Endothelial cell of umbilical vein (primary cell): ENCODE measurements at regions not wholly inside any gene's neighbourhood (a gene's known extent, or its start where the extent isn't known, plus 50 kb on each side); places are given as distances from the start of the nearest gene placed in this dataset.

Experiments used
- BruUV-seq: library from RNA; stranded (reverse); fragments of 400-500 nt; replicated peaks from 2 replicates; lab custom pipeline; 2021; lab: Mats Ljungman, UMichigan
- CTCF ChIA-PET: fragments of 300-600, 350-600 bp; sonication (Branson Sonifier 250); formaldehyde crosslinking; loops from one replicate; lab custom pipeline; 2021; ENCODE audit warnings: antibody characterized with exemption, inconsistent platforms; lab: Charles Lee
- POLR2A ChIA-PET: fragments of 300-600, 350-600 bp; sonication (Branson Sonifier 250); formaldehyde crosslinking; loops from one replicate; lab custom pipeline; 2021; ENCODE audit warnings: antibody characterized with exemption, inconsistent platforms; lab: Charles Lee
- DNase-seq: peaks from one replicate; pipeline ENCODE4 v3.0.0-alpha.2; 2011; ENCODE audit warnings: low read depth, low spot score
- FAIRE-seq: peaks from 2 replicates; lab custom pipeline; 2011; peaks lifted over from hg19 to GRCh38; lab: Jason Lieb, UNC
- H2AFZ ChIP-seq: 2 replicates; pipeline ENCODE4 v1.6.0; 2012; ENCODE audit warnings: low read depth, low read length, control low read depth, inconsistent platforms
- H3K27ac ChIP-seq: 2 replicates; pipeline ENCODE4 v1.5.1; 2011; ENCODE audit warnings: low read depth, mild to moderate bottlenecking, control low read depth, low read length, moderate library complexity; ENCODE audit not compliant: insufficient read depth
- H3K27me3 ChIP-seq, 2 experiments: 2 replicates each; pipeline versions ENCODE4 v1.6.0 to v1.6.1; 2011; ENCODE audit warnings: low read length in 2 of 2, mixed read lengths in 1 of 2; ENCODE audit not compliant: control insufficient read depth in 2 of 2, insufficient read depth in 2 of 2
- H3K36me3 ChIP-seq, 2 experiments: 2 replicates in 1 of 2; 3 replicates in 1 of 2; pipeline ENCODE4 v1.5.1; 2011; ENCODE audit warnings: low read length in 2 of 2, mild to moderate bottlenecking in 1 of 2, moderate library complexity in 1 of 2; ENCODE audit not compliant: control insufficient read depth in 2 of 2, insufficient read depth in 2 of 2; ENCODE audit errors: extremely low read depth in 1 of 2
- H3K4me1 ChIP-seq: 3 replicates; pipeline ENCODE4 v1.5.1; 2011; ENCODE audit warnings: mild to moderate bottlenecking, low read length; ENCODE audit not compliant: control insufficient read depth, insufficient read depth; ENCODE audit errors: extremely low read depth
- H3K4me2 ChIP-seq: 2 replicates; pipeline ENCODE4 v1.6.1; 2011; ENCODE audit warnings: low read length, control low read depth, mixed read lengths; ENCODE audit not compliant: insufficient read depth
- H3K4me3 ChIP-seq, 3 experiments: fragments of 200-600 bp in 1 of 3; sonication (generic), shearing (Covaris generic) in 1 of 3; replicated peaks in 1 of 3; 2 replicates each; pipeline ENCODE4 v1.5.1; 2011 to 2016; ENCODE audit warnings: control low read depth in 3 of 3, low read length in 3 of 3, mild to moderate bottlenecking in 2 of 3, inconsistent platforms in 1 of 3, low read depth in 1 of 3, moderate library complexity in 1 of 3; ENCODE audit not compliant: insufficient read depth in 1 of 3
- H3K79me2 ChIP-seq: 2 replicates; pipeline ENCODE4 v1.6.0; 2012; ENCODE audit warnings: low read length, inconsistent platforms; ENCODE audit not compliant: control insufficient read depth, insufficient read depth
- H3K9ac ChIP-seq: replicated peaks from 2 replicates; pipeline ENCODE3; 2011; ENCODE audit warnings: low read length, control low read depth; ENCODE audit not compliant: insufficient read depth; ENCODE audit errors: extremely low read depth
- H3K9me1 ChIP-seq: replicated peaks from 3 replicates; pipeline ENCODE4 v1.6.0; 2011; ENCODE audit warnings: mild to moderate bottlenecking, low read length; ENCODE audit not compliant: control insufficient read depth, insufficient read depth; ENCODE audit errors: extremely low read depth
- H3K9me3 ChIP-seq: replicated peaks from 2 replicates; pipeline ENCODE4 v1.5.1; 2012; ENCODE audit warnings: low read length, inconsistent platforms; ENCODE audit not compliant: control insufficient read depth, insufficient read depth
- H4K20me1 ChIP-seq: replicated peaks from 2 replicates; pipeline ENCODE3; 2011; ENCODE audit warnings: mild to moderate bottlenecking, low read length; ENCODE audit not compliant: control insufficient read depth, insufficient read depth; ENCODE audit errors: extremely low read depth
- EZH2 ChIP-seq: IDR thresholded peaks from 2 replicates; pipeline ENCODE4 v1.6.1; 2012; ENCODE audit warnings: borderline replicate concordance, low read depth, mild to moderate bottlenecking, moderate library complexity, low read length, inconsistent platforms; ENCODE audit not compliant: severe bottlenecking
- FOS ChIP-seq: IDR thresholded peaks from 2 replicates; pipeline ENCODE4 v1.6.1; 2011; ENCODE audit warnings: mild to moderate bottlenecking, low read length, moderate library complexity, borderline replicate concordance; ENCODE audit not compliant: insufficient read depth
- JUN ChIP-seq: IDR thresholded peaks from 2 replicates; pipeline ENCODE4 v1.6.1; 2011; ENCODE audit warnings: borderline replicate concordance, low read depth; ENCODE audit not compliant: insufficient read length, insufficient read depth
- MAX ChIP-seq: IDR thresholded peaks from 2 replicates; pipeline ENCODE4 v1.6.1; 2011; ENCODE audit not compliant: insufficient read depth, insufficient read length
- MYC ChIP-seq: IDR thresholded peaks from one replicate; pipeline ENCODE4 v1.6.1; 2011; ENCODE audit warnings: mild to moderate bottlenecking, low read depth, low read length
- POLR2A ChIP-seq: IDR thresholded peaks from 2 replicates; pipeline ENCODE4 v1.6.1; 2012; ENCODE audit warnings: low read depth, mild to moderate bottlenecking, control low read depth, low read length
- POLR2AphosphoS5 ChIP-seq: IDR thresholded peaks from 2 replicates; pipeline ENCODE4 v1.6.1; 2012; ENCODE audit warnings: low read depth, mild to moderate bottlenecking, control low read depth, low read length, moderate library complexity; ENCODE audit not compliant: insufficient read depth
- dilution Hi-C: fragments of 300-500 bp; cut with MboI; formaldehyde crosslinking; loops from one replicate; pipeline ENCODE4 v1.15.0; 2019; ENCODE audit warnings: low sequenced_read_pairs; ENCODE audit not compliant: extremely low pct_ligation_motif_present
- intact Hi-C: fragments of 100-400 bp; cut with micrococcal nuclease; formaldehyde crosslinking; loops from one replicate; pipeline ENCODE4 v1.10.0; 2022
- TF ChIP-seq, protein P1 (sequence below), 2 donors: IDR thresholded peaks; 1 replicate in 1 of 2; 2 replicates in 1 of 2; pipeline ENCODE4 v1.5.1; 2011; ENCODE audit warnings: low read length in 2 of 2, mild to moderate bottlenecking in 2 of 2, moderate library complexity in 2 of 2, control low read depth in 1 of 2, inconsistent platforms in 1 of 2, low read depth in 1 of 2; ENCODE audit not compliant: insufficient read depth in 1 of 2; ENCODE audit errors: extremely low read depth in 1 of 2

GRCh38 chr1:63717511-63718065, 56.2 kb upstream of the ROR1 start:
- TF ChIP-seq MAX (no peak), EZH2 (no peak), FOS (no peak), MYC (no peak), POLR2A (no peak), JUN (no peak), POLR2AphosphoS5 (no peak)
- TF ChIP-seq, protein P1, sequence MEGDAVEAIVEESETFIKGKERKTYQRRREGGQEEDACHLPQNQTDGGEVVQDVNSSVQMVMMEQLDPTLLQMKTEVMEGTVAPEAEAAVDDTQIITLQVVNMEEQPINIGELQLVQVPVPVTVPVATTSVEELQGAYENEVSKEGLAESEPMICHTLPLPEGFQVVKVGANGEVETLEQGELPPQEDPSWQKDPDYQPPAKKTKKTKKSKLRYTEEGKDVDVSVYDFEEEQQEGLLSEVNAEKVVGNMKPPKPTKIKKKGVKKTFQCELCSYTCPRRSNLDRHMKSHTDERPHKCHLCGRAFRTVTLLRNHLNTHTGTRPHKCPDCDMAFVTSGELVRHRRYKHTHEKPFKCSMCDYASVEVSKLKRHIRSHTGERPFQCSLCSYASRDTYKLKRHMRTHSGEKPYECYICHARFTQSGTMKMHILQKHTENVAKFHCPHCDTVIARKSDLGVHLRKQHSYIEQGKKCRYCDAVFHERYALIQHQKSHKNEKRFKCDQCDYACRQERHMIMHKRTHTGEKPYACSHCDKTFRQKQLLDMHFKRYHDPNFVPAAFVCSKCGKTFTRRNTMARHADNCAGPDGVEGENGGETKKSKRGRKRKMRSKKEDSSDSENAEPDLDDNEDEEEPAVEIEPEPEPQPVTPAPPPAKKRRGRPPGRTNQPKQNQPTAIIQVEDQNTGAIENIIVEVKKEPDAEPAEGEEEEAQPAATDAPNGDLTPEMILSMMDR (IDR thresholded peaks at IDR 0.05; ENCODE audit: extremely low read depth in 1 of 2, insufficient read depth in 1 of 2, low read depth in 1 of 2, low read length in 2 of 2) = no peak
- Histone ChIP-seq H3K4me1 (no peaks in the 10 kb centered on the region), H3K79me2 (no peaks in the 10 kb centered on the region), H3K27ac (no peak overlapping the region), H3K4me2 (no peak overlapping the region), H3K4me3 (no peak overlapping the region), H3K9me1 (no peaks in the 10 kb centered on the region), H3K36me3 (no peaks in the 10 kb centered on the region), H3K9me3 (no peaks in the 10 kb centered on the region), H3K27me3 (peaks cover 0 to 6% of the 10 kb centered on the region in 2 experiments), H3K9ac (no peak overlapping the region), H4K20me1 (no peaks in the 10 kb centered on the region), H2AFZ (no peak overlapping the region)
- no peak for DNase-seq
- intact Hi-C loops (no loop called here), dilution Hi-C loops (no loop called here)
- FAIRE-seq = no peak
- ChIA-PET CTCF (interaction anchor here (0.8 to 1.4 kb wide), 2 partner anchors 9 to 26 kb away, joined by 3 to 4 read pairs; no protein-coding TSS in a partner anchor), POLR2A (no interaction called here)
- BruUV-seq = no TSS peak
